ENCODE measurements at regions not wholly inside any gene's neighbourhood (a gene's known extent, or its start where the extent isn't known, plus 50 kb on each side); places are given as distances from the start of the nearest gene placed in this dataset.

GRCh38 chr17:36741019-36741902 lies 139.9 kb downstream of the MRM1 start:
- Mint-ChIP-seq H3K9me3 (ENCODE audit: low read depth) (peaks cover 9% of the 10 kb centered on the region), H3K27me3 (peaks cover 18% of the 10 kb centered on the region), H3K4me1 (ENCODE audit: low read depth) (peaks cover 5% of the 10 kb centered on the region), H3K27ac (no peak overlapping the region), H3K4me3 (ENCODE audit: low read depth) (no peak overlapping the region), H3K36me3 (ENCODE audit: insufficient read depth) (no peaks in the 10 kb centered on the region)
- TF ChIP-seq, protein P1, sequence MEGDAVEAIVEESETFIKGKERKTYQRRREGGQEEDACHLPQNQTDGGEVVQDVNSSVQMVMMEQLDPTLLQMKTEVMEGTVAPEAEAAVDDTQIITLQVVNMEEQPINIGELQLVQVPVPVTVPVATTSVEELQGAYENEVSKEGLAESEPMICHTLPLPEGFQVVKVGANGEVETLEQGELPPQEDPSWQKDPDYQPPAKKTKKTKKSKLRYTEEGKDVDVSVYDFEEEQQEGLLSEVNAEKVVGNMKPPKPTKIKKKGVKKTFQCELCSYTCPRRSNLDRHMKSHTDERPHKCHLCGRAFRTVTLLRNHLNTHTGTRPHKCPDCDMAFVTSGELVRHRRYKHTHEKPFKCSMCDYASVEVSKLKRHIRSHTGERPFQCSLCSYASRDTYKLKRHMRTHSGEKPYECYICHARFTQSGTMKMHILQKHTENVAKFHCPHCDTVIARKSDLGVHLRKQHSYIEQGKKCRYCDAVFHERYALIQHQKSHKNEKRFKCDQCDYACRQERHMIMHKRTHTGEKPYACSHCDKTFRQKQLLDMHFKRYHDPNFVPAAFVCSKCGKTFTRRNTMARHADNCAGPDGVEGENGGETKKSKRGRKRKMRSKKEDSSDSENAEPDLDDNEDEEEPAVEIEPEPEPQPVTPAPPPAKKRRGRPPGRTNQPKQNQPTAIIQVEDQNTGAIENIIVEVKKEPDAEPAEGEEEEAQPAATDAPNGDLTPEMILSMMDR (IDR thresholded peaks at IDR 0.05; ENCODE audit: unreplicated experiment): no peak
- no peak for DNase-seq (ENCODE audit: low spot score, unreplicated experiment)

DNA sequence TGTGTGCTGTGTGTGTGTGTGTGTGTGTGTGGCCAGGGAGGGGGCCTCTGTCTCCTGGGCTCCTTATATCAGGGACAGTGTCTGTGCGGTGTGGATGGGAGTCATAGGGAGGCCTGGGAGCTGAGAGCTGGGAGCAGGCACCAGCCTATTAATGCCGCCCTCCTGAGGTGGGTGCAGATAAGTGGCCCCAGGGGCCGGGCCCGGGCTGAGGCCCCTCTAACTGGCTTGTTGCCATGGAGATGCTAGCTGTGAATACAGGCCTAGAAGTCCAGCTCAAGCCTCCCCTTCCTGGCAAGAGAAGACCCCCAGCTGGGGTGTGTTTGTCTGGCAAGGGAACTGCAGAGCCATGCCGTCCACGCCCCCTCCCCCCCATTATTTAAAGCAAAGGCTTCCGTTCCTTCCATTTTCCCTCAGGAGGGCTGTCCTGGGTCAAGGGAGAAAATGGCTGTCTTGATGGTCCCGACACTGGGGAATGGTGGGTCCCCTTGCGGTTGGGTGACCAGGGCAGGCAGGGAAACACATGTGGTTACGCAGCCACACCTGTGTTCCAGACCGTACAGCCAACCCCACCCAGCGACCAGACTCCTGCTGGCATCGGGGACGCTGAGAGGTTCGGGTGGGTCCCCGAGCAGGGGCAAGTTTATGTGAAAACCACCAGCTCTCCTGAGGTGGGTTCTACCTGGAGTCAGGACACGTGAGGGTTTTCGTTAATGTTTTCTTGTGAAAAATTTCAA lies 141.1 kb downstream of the MRM1 start:
- DNase-seq (ENCODE audit: low spot score, unreplicated experiment): no peak
- TF ChIP-seq, protein P1 (IDR thresholded peaks at IDR 0.05; ENCODE audit: unreplicated experiment): no peak
- Mint-ChIP-seq H3K4me1 (ENCODE audit: low read depth) (peaks cover 5% of the 10 kb centered on the region), H3K36me3 (ENCODE audit: insufficient read depth) (no peaks in the 10 kb centered on the region), H3K27me3 (peaks cover 12% of the 10 kb centered on the region), H3K27ac (no peak overlapping the region), H3K9me3 (ENCODE audit: low read depth) (peaks cover 9% of the 10 kb centered on the region), H3K4me3 (ENCODE audit: low read depth) (no peak overlapping the region)

- no peak overlapping the region for H3K4me3 Mint-ChIP-seq (ENCODE audit: low read depth)
- H3K27ac Mint-ChIP-seq: no peak overlapping the region
- H3K4me1 Mint-ChIP-seq (ENCODE audit: low read depth): peaks cover 5% of the 10 kb centered on the region
- H3K36me3 Mint-ChIP-seq (ENCODE audit: insufficient read depth): no peaks in the 10 kb centered on the region
- TF ChIP-seq, protein P1 (IDR thresholded peaks at IDR 0.05; ENCODE audit: unreplicated experiment): no peak
- DNase-seq (ENCODE audit: low spot score, unreplicated experiment): no peak
- peaks cover 9% of the 10 kb centered on the region for H3K27me3 Mint-ChIP-seq
- H3K9me3 Mint-ChIP-seq (ENCODE audit: low read depth): peaks cover 9% of the 10 kb centered on the region
Observed at GRCh38 chr17:36743130-36743529, 141.7 kb downstream of the MRM1 start.

GRCh38 chr17:36746381-36747053 lies 145.1 kb downstream of the MRM1 start:
- no peak overlapping the region for H3K4me3 Mint-ChIP-seq (ENCODE audit: low read depth)
- H3K36me3 Mint-ChIP-seq (ENCODE audit: insufficient read depth): no peaks in the 10 kb centered on the region
- H3K27me3 Mint-ChIP-seq: peaks cover 19% of the 10 kb centered on the region

More at GRCh38 chr17:36746381-36747053, 145.1 kb downstream of the MRM1 start:
- no peak for DNase-seq (ENCODE audit: low spot score, unreplicated experiment)
- H3K4me1 Mint-ChIP-seq (ENCODE audit: low read depth): peaks cover 11% of the 10 kb centered on the region
- TF ChIP-seq, protein P1 (IDR thresholded peaks at IDR 0.05; ENCODE audit: unreplicated experiment): no peak
- no peak overlapping the region for H3K27ac Mint-ChIP-seq
- peaks cover 9% of the 10 kb centered on the region for H3K9me3 Mint-ChIP-seq (ENCODE audit: low read depth)
